Uterus (tissue), 3 donors: ENCODE measurements at regions not wholly inside any gene's neighbourhood (a gene's known extent, or its start where the extent isn't known, plus 50 kb on each side); places are given as distances from the start of the nearest gene placed in this dataset.

Source experiments
- DNase-seq, 2 donors: peaks; one replicate each; pipeline ENCODE4 v3.0.0-alpha.2; 2019 to 2020
- H3K27ac ChIP-seq, 2 donors: fragments of 200-600 bp; sonication (generic); 1 replicate in 1 of 2; 2 replicates in 1 of 2; pipeline ENCODE4 v1.5.1; 2016 to 2018
- H3K27me3 ChIP-seq, 2 donors: fragments of 200-600 bp; sonication (generic); one replicate each; pipeline ENCODE4 v1.5.1; 2018 to 2019; ENCODE audit warnings: control low read depth in 1 of 2
- H3K36me3 ChIP-seq, 2 donors: fragments of 200-600 bp; sonication (generic); one replicate each; pipeline ENCODE4 v1.5.1; 2019; ENCODE audit warnings: control low read depth in 1 of 2
- H3K4me1 ChIP-seq, 2 donors: fragments of 200-600 bp; sonication (generic); one replicate each; pipeline ENCODE4 v1.5.1; 2018 to 2019; ENCODE audit warnings: control low read depth in 1 of 2
- H3K4me3 ChIP-seq, 2 donors: fragments of 200-600 bp; sonication (generic); 1 replicate in 1 of 2; 2 replicates in 1 of 2; pipeline ENCODE4 v1.5.1; 2018 to 2019; ENCODE audit warnings: mild to moderate bottlenecking in 1 of 2
- H3K9me3 ChIP-seq, 2 donors: fragments of 200-600 bp; sonication (generic); one replicate each; pipeline ENCODE4 v1.5.1; 2019; ENCODE audit warnings: control low read depth in 1 of 2
- CTCF ChIP-seq, 4 experiments: fragments of 200-600 bp in 2 of 4; fragments of 450-650 bp in 2 of 4; sonication (generic) in 2 of 4; IDR thresholded peaks; one replicate each; pipeline ENCODE4 v1.5.1; 2016 to 2019; ENCODE audit warnings: antibody characterized with exemption in 4 of 4, mild to moderate bottlenecking in 2 of 4, moderate library complexity in 1 of 4
- POLR2A ChIP-seq, 2 donors: fragments of 450-650 bp; IDR thresholded peaks; one replicate each; pipeline ENCODE4 v1.6.1; 2016; ENCODE audit warnings: antibody characterized with exemption in 2 of 2, mild to moderate bottlenecking in 1 of 2, moderate library complexity in 1 of 2
- intact Hi-C: fragments of 100-400 bp; cut with DNase I; formaldehyde crosslinking; loops from one replicate; pipeline ENCODE4 v1.15.1; 2023; ENCODE audit warnings: low total_unique reads
- donor health status: DM: yes; HTN: yes; CAD: no.

DNA sequence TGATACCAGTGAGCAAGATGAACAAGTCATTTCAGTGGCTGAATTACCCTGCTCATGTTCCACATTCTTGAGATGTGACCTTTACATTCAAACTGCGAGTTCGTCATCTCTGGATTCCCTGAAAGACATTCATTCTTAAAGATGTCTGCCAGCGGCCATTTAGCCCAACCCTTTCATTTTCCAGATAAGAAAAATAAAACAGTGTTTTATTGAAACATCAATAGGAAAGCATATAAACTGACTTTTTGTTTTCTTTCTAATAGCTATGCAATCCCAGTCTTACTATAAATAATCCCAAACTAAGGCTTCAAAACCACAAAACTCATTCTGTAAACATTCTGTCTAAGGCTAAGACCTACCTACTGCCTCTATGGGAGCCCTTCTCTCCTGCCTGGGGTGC lies 134.0 kb downstream of the SAMD5 start:
- no peak for TF ChIP-seq POLR2A (IDR thresholded peaks at IDR 0.05)
- Histone ChIP-seq H3K27me3 (no peaks in the 10 kb centered on the region), H3K27ac (no peak overlapping the region), H3K36me3 (no peaks in the 10 kb centered on the region), H3K4me3 (no peak overlapping the region), H3K9me3 (no peaks in the 10 kb centered on the region), H3K4me1 (no peaks in the 10 kb centered on the region)
- DNase-seq: no peak
- intact Hi-C loops: loop anchor here (10.0 kb wide), 1 partner anchor 52 kb away; no protein-coding TSS in a partner anchor

- Histone ChIP-seq H3K27me3 (no peaks in the 10 kb centered on the region), H3K27ac (no peak overlapping the region), H3K4me3 (no peak overlapping the region), H3K36me3 (no peaks in the 10 kb centered on the region), H3K4me1 (no peaks in the 10 kb centered on the region), H3K9me3 (no peaks in the 10 kb centered on the region)
- intact Hi-C loops: loop anchor here (10.0 kb wide), 1 partner anchor 51 kb away; no protein-coding TSS in a partner anchor
- DNase-seq: no peak
- TF ChIP-seq CTCF (IDR thresholded peaks at IDR 0.05) (no peak), POLR2A (IDR thresholded peaks at IDR 0.05) (no peak)
Measured at GRCh38 chr6:147643341-147644200, 135.1 kb downstream of the SAMD5 start.

DNA sequence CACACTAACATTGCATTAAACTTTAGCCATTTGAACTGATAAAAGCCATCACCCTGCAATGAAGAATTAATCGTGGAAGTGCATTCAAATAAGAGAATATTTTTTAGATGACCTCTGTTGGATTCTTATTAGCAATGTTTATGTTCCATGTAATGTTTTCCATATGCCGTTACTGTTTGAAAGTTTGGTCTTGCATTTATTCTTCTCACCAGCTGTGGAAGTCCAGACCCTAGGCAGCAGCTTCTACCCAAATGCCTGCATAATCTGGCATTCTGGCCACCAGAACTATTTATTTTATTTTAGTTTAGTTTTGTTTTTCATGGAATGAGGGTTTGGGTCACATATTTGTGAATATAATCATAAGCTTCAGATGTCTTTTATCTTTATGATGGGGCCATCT lies 140.4 kb downstream of the SAMD5 start:
- intact Hi-C loops: loop anchor here (10.0 kb wide), 1 partner anchor 46 kb away; no protein-coding TSS in a partner anchor
- Histone ChIP-seq H3K9me3 (no peaks in the 10 kb centered on the region), H3K4me1 (no peaks in the 10 kb centered on the region), H3K36me3 (no peaks in the 10 kb centered on the region), H3K4me3 (no peak overlapping the region), H3K27ac (no peak overlapping the region), H3K27me3 (no peaks in the 10 kb centered on the region)
- no peak for TF ChIP-seq POLR2A (IDR thresholded peaks at IDR 0.05)
- no peak for TF ChIP-seq CTCF (IDR thresholded peaks at IDR 0.05)
- no peak for DNase-seq

- TF ChIP-seq CTCF (IDR thresholded peaks at IDR 0.05): no peak
- no peak for TF ChIP-seq POLR2A (IDR thresholded peaks at IDR 0.05)
- Histone ChIP-seq H3K27ac (no peak overlapping the region), H3K27me3 (no peaks in the 10 kb centered on the region), H3K4me3 (no peak overlapping the region), H3K4me1 (no peaks in the 10 kb centered on the region), H3K9me3 (no peaks in the 10 kb centered on the region), H3K36me3 (no peaks in the 10 kb centered on the region)
- intact Hi-C loops: no loop called here
- no peak for DNase-seq
Measured at GRCh38 chr6:147651249-147652063, 143.0 kb downstream of the SAMD5 start.

DNA sequence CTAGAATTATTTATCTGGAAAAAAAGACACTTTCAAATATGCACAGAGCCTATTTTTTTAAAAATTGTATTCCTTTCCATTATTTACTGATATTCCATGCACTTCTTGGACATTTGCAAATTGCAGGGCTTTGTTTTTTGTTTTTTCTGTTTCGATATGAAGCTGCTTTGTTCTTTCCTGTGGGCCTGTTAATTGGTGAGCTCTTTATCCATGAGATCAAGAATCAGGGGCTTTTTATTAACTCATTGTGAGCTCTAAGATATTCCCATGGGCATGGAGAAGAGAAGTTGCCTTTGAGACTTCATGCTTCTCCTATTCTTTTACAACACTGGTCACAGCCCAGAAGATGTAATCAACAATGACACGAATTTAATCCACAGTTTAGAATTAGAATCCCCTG lies 145.1 kb downstream of the SAMD5 start:
- no peak overlapping the region for H3K27ac ChIP-seq
- no peaks in the 10 kb centered on the region for H3K4me1 ChIP-seq
- no peak overlapping the region for H3K4me3 ChIP-seq
- no peaks in the 10 kb centered on the region for H3K9me3 ChIP-seq
- no peaks in the 10 kb centered on the region for H3K27me3 ChIP-seq
- no peak for DNase-seq
- intact Hi-C loops: no loop called here
- no peaks in the 10 kb centered on the region for H3K36me3 ChIP-seq
- TF ChIP-seq CTCF (IDR thresholded peaks at IDR 0.05): no peak
- TF ChIP-seq POLR2A (IDR thresholded peaks at IDR 0.05): no peak
